GM18505 (cell line): ENCODE measurements at regions not wholly inside any gene's neighbourhood (a gene's known extent, or its start where the extent isn't known, plus 50 kb on each side); places are given as distances from the start of the nearest gene placed in this dataset.
"Not testable (repeated sequence)": the region's sequence is repeated elsewhere in the genome, so short reads cannot be mapped to it uniquely, and the experiment has no call there.

Source experiments
- ATAC-seq: cut with Tn5 transposase; IDR thresholded peaks from one replicate; pipeline ENCODE4 v1.9.1; 2021; ENCODE audit not compliant: unreplicated experiment
- POLR2A ChIP-seq: IDR thresholded peaks from 4 replicates; pipeline ENCODE4 v1.6.1; 2011; ENCODE audit warnings: borderline replicate concordance; ENCODE audit not compliant: insufficient read depth, insufficient read length; ENCODE audit errors: extremely low read depth

GRCh38 chr13:76293346-76293745 is 592.9 kb downstream of the KCTD12 start:
- TF ChIP-seq POLR2A: no peak
- no peak for ATAC-seq

GRCh38 chr13:76292726-76293125 is 593.5 kb downstream of the KCTD12 start:
- no peak for TF ChIP-seq POLR2A
- ATAC-seq: no peak

GRCh38 chr13:76292031-76292430 is 594.2 kb downstream of the KCTD12 start:
- no peak for ATAC-seq
- no peak for TF ChIP-seq POLR2A

GRCh38 chr13:76289558-76289957 is 596.6 kb downstream of the KCTD12 start:
- no peak for ATAC-seq
- TF ChIP-seq POLR2A: no peak

- no peak for TF ChIP-seq POLR2A
- ATAC-seq: no peak
These were observed 600.0 kb downstream of the KCTD12 start for GRCh38 chr13:76286178-76286577.

GRCh38 chr13:76285463-76285862 is 600.7 kb downstream of the KCTD12 start:
- no peak for ATAC-seq

GRCh38 chr13:76279766-76280165 is 606.4 kb downstream of the KCTD12 start:
- ATAC-seq: not testable (repeated sequence)

More at GRCh38 chr13:76285463-76285862, 600.7 kb downstream of the KCTD12 start:
- no peak for TF ChIP-seq POLR2A

GRCh38 chr13:76271728-76272232 is 614.4 kb downstream of the KCTD12 start:
- no peak for ATAC-seq
- TF ChIP-seq POLR2A: no peak

GRCh38 chr13:76268307-76268706 is 617.9 kb downstream of the KCTD12 start:
- not testable (repeated sequence) for ATAC-seq

GRCh38 chr13:76267216-76267615 is 619.0 kb downstream of the KCTD12 start:
- no peak for ATAC-seq
- TF ChIP-seq POLR2A: no peak

- no peak for ATAC-seq
- no peak for TF ChIP-seq POLR2A
These were observed 619.6 kb downstream of the KCTD12 start for GRCh38 chr13:76266561-76266960.

GRCh38 chr13:76250211-76250610 is 614.1 kb downstream of the LMO7 start:
- no peak for TF ChIP-seq POLR2A
- ATAC-seq: no peak

- no peak for ATAC-seq
- no peak for TF ChIP-seq POLR2A
These were observed 609.8 kb downstream of the LMO7 start for GRCh38 chr13:76245920-76246319.

GRCh38 chr13:76245211-76245610 is 609.1 kb downstream of the LMO7 start:
- no peak for TF ChIP-seq POLR2A
- ATAC-seq: no peak

- not testable (repeated sequence) for ATAC-seq
These were observed 607.0 kb downstream of the LMO7 start for GRCh38 chr13:76243120-76243519.
